TTC549 (cell line): ENCODE measurements at regions not wholly inside any gene's neighbourhood (a gene's known extent, or its start where the extent isn't known, plus 50 kb on each side); places are given as distances from the start of the nearest gene placed in this dataset.

Experiments
- FAIRE-seq: peaks from 2 replicates; lab custom pipeline; 2012; peaks lifted over from hg19 to GRCh38; lab: Jason Lieb, UNC

DNA sequence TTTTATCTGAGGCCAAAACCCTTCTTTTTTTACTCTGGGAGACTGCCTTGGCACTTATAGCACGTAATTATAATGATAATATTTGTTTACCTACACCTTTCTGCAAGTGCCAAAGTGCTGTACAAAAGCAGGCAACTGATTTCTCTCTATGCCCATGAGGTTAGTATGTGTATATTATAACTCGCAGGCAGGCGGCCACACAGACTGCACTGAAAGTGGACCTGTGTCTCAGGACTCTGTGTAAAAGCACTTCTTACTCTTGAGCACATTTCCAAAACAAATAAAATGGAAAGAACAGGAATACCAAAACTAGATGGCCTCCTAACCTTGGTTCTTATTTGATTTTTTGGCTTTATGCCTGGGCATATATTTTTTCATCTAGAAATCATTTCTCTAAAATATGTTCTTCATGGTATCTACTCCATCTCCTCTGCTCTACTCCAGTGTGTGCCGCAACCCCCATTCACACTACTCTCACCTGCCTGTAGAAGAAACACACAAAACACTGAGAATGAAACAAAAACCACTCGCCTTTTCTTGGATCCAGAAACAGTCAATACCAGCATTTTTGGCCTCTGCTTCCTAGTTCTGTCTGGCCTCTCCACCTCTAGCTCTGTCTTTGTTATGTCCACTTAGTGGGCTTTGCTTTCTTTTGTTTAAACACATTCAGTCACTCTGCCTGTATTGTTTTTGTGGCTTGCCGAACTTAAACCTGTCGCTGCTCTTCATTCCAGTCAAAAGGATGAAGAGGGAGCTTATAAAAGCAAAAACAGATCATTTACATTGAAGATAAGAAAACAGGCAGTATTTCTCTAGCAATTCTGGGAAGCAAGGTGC is 934.5 kb upstream of the TENM3 start:
- FAIRE-seq = no peak

DNA sequence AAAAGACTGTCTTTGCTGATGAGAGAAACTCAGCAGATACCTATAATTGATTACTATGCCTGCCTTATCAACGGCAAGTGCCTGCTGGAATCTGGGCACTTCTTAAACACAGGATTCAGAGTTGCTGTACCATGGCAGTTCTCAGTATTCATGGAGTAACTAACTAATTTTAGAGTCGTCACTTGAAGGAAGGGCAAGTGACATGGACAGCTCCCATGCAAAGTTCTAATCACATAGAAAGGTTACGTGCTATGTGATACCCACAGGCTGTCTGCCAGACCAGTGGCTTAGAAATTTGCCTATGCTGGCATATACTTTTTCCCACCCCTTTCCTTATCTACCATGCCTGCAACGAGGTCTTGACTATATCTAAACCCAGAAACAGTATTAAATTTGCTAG is 931.1 kb upstream of the TENM3 start:
- FAIRE-seq = no peak

DNA sequence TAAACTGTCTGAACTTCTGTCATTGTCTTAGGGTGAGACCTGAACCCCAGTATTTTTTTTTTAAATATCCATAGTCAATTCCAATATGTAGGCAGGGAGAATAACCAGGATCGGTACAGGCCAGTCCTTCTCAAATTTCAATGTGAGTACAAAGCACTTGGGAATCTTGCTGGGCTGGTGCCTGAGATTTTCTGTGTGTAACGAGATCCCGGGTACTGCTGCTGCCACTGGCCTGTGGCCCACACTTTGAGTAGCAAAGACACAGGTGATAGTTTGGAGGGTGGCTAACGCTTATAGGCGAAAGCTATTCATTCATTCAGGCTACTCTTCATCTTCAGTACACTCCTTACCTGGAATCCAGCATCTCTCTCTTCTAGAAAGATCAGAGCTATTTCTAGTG is 923.6 kb upstream of the TENM3 start:
- no peak for FAIRE-seq

DNA sequence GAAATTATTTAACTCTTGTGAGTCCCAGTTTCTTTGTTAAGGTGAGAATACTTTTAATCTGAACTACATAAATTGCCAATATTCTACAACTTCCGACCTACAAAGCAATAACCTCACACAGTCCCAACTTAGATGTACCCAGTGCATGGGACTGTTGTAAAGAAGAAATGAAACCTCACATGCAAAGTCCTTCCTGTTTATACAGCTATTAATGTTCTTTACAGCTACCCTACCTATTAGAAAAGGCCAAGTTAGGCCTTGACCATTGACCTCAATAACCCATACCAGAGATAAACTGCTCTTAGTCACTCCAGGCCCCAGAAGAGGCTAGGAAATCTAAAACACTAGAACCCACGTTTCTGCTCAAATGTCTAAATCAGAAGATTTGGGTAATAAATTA is 920.1 kb upstream of the TENM3 start:
- FAIRE-seq = no peak

DNA sequence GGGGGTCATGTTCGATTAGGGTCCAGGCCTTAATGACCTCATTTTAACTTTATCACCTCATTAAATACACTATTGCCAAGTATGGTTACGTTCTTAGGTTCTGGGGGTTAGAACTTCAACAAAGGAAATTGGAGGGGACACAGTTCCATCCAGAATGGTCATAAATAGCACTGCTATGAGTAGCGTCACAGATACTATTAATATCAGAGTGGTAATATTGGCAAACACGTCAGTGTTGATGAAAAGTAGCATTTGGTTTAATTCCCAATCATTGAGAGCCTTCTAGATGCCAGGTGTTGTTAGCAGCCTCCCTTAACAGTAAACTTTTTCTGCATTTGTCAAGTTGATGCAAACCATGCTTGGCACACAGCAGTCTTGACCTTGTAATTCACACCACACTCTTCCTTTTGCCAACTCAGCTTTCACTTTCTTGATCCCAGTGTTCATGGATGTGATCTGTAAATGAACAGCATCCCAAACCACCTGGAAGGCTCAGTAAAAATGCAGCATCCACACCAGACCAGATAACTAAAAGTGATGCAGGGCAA is 912.5 kb upstream of the TENM3 start:
- FAIRE-seq = no peak

DNA sequence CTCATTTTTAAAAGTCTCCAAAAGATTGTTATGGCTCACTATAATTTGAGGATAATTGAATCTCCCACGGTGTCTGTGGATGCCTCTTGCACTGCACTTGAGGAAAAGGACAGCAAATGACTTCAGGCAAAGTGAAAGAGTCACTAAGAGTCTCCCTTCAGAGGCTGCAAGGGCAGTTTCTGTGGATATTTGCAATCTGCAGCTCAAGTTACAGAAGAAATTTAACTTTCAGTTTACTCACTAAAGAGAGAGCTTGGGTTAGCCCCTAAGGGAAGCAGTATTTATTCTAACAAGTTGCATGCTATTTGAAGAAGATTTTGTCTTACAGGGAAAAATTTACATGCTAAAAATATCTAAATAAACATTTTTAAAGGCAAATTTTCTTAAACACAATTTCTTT is 912.0 kb upstream of the TENM3 start:
- FAIRE-seq = no peak

DNA sequence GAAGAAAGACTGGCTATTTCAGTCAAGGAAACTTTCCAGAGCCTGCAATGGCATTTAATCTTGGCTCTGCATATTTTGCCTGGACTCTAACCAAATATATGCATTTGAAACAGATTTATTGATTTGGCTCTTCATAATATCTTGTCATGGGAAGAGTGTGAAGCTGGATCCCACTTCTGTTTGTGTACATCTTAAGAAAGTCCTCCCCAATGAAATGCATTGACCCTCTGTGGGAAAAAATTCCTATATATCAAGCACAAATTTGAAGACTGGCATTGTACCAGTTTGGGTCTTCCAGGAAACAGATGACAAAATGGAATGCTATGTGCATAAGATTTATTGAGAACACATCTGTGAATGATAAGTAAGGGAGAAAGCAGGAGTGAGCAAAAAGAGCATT is 897.3 kb upstream of the TENM3 start:
- no peak for FAIRE-seq

DNA sequence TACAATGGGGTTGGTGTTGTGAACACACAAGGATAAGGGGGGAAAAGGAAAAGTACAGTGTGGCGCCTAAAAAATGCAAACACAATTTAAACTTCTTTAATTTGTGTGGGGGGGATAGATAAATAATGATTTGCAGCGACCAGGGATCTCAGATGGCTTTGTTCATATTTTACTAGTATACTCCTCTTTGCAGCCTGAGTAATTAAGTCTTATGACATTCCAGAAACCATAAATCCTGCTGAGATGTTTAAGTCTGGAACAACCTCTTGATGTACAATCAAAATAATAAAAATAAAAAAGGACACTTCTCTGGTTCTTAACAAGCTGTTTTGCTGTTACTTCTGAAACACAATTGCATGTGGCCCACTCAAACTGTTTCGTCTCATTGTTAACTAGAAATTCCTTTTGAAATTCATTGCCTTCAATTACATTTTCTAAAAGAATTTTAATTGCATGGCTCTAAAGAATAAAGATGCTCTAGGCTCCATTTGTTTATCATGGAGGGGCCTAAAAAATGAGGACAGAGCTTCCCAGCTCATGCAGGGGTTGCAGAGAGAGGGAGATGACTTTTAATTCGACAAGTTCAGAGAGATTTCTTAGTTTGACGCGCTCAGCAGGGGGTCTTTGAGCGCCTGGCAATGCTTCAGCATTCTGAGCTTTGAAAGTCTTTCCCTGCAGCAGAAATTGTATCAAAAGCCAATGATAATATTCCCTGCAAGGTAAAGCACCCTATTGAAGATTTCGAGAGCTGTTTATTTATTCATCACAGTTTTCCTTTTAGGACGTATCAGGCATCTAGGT is 892.4 kb upstream of the TENM3 start:
- FAIRE-seq = no peak

DNA sequence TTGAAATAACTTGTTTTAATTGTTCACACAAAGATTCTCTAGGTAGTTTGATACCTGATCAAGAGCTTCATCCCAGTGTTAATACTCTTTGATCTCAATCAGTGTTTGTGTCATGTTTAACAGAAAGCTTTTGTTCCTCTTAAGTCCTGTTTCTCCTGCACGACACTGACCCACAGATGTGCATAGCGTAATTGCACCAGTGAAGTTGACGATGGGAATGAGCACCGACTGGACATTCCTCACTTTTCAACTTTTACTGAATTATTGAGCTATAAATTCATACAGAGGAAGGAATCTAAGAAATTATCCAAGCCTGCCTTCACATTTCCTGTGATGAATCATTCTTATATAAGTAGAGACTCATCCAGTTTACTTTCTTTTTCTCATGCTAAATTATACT is 878.7 kb upstream of the TENM3 start:
- no peak for FAIRE-seq

DNA sequence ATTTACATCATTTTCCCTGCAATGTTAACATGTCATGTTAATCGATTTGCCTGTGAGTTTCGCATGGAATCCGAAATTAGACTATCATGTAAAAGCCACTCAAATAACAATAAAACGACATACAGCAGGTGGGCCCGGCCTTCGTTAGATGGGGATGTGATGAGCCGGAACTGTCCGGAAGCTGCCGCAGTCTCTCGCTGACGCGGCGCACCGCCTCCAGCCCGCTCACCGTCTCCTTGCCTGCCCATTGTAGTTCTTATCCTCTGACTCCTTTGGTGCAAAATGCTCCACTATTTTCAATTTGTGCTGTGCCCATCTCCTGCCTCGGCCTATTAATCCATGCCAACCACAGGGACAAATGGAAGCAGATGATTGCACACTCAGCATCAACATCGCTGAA is 877.5 kb upstream of the TENM3 start:
- FAIRE-seq = no peak

DNA sequence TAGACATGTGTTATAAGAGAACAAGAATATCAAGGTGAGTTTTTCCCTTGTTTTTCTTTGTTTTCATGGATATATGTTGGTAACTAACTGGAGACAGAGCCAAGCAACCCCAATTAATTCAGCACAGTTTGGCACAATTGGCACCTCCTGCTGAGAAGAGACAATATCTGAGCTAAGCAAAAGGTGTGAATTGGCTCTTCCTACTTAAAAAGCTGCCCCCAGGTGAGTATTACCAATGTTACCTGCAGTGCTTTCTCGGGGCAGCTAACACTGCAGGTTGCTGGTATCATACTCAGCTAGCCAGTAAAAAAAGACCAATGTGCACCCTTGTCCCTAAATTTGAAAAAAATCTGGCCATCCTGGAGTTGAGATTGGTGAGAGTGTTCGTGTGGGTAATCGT is 871.2 kb upstream of the TENM3 start:
- no peak for FAIRE-seq

DNA sequence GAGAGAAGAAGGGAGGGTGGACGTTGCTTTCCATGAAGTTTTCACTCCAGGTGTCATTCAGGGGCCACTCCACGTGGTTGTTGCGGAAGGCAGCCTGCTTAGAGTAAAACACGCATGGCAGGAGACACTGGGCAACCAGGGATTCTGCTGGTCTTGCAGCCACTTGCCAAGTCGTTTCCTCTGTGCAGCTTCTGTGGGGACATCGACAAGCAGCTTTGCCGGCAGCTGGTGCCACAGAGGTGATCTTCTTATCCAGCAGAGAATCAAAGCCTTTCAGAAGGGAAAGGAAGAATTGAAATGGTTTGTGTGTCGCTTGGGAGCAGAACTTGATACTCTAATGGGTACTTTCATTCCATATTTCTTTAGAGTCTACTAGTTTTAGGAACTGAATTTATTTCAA is 867.1 kb upstream of the TENM3 start:
- FAIRE-seq = no peak

DNA sequence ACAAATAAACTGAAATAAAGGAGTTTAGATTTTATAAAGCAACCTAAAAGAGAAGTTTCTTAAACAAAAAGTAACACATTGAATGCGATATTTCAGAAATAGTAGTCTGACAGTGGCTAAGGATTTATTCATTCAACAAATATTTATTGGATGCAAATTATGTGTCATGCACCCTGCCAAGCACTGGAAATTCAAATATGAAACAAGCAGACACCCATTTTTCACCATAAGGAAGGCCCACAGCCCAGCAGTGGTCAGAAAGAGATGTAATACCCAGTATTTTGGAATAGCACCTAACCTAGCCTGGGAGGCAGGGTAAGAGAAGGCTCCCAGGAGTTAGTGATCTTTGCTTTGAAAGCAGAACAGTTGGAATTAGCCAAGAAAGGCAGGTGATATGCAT is 855.1 kb upstream of the TENM3 start:
- FAIRE-seq = no peak

DNA sequence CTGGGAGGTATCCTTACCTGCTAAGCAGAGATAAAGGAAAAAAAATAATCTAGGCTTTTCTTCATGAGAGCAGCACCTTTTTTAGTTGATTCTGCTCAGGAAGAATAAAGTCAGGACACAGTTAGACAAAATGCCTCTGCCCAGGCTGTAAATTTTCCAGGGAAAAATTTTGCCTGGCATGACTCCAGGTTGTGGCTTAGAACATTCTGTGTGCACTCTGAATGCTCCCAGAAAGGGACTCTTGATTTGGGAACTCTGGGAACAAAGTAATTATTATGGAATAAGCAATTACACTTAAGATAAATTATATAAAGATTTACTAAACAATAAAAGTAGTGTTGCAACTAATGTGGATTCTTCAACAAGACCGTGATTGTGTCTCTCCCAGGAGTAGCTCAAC is 826.2 kb upstream of the TENM3 start:
- no peak for FAIRE-seq

DNA sequence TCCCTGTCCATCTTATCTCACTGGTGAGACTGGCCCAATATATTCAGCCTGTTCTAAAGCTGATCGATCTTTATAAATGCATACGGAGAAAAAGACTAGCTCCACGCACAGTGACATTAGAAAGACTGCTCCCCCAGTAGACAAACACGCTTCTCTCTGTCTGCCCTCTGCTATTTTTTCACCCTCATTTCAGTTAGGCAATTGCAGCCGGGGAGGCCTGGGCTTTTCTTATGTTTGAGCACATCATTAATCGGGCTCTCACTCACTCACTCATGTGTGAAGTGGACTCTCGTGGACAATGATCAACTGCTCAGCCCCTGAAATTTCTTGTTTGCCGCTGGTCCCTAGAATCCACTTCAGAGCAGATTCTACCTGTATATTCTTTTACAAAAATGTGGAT is 824.7 kb upstream of the TENM3 start:
- no peak for FAIRE-seq

DNA sequence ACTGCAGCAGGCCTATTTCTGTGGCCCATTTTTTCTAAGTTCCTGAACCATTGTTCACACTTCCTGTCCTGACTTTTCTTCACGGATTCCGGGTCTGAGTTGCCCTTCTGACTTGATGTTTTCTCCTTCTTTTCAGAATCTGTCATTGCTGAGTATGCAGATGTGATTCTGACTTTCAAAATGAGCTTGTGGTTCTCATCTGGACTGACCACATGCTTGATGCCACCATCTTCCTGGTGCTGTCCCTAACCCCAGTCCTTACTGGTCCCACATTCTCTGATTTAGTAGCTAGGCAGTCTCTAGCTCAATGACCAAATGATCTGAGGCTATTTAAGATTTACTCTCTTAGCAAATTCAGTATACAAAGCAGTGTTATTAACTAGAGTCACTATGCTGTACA is 822.3 kb upstream of the TENM3 start:
- FAIRE-seq = no peak

DNA sequence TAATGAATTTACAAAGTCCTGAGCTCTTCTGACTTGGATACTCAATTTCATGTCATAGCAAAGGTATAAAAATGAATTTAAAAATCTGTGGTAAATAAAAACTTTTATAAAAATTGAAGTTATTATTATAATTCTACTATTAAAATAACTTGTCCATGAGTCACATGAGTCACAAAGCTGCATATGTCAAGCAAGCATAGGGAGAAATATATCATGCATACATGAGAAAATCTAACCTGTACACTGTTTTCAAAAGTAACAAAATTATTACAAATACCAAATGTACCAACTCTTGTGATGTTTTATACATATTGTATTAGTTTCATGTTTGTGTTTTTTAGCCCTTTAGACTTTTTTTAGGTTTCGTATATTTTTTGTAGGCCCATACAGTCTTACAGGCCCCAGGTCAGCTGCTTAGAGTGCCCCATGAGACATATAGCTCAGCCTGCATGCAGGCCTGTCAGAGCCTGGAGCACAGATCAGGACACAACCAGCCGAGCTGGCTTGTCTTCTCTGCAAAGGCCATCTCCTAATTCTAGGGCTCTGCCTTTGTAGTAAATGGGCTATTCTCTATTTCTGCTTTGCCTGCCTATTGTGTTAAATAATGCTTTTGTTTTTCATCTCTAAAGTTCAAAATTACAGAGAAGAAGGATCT is 818.7 kb upstream of the TENM3 start:
- FAIRE-seq = no peak

DNA sequence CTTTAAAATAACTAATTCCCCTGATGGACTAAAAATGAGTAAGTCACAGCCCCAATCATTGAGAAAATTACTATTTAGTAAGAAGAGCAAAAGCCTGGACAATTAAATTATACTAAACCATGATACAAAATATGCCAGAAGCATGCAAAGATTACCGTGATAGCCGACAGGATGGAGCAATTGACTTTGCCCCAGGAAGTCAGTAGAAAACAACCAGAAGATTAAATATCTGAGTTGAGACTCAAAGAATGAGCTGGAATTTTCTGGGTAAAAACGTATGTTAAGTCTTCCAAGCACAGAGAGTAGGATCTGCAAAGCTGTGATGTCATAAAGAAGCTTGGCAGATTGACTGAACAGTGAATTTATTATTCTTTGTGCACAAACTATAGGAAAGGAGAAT is 816.1 kb upstream of the TENM3 start:
- no peak for FAIRE-seq

DNA sequence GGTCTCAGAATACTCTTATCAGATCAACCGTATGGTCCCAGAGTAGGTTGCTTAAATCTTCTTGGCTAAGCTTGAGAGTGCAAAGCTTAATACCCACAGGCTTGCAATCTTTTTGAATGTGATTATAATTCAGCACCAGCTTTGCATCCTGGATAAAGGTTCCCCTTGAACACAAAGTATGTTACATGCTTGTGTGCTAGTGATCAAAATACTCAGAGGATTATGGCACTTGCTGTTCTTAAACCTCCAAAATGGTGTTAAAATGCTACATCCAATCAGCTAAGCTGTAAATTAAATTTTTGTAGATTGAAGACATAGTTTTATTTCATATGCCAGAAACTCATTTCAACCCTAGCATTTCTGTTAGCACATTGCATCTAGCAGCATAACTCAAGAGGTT is 812.2 kb upstream of the TENM3 start:
- FAIRE-seq = no peak

DNA sequence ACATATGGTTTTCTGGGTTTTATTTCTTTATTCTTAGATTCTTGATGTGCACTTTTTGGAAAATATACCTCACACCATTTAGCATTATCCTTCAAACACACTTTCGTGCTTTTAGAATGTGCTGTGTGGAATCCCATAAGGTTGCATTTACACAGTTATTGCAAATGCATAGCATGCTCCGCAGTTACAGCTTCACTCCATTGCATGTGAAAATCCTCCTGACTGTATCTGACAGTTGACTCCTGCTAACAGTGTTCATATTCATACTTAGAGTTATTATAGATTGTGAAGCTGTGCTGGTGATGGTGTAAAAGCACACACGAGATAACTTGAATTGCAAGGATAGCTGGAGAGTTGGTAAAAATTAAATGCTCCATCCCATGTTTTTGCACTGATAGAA is 811.5 kb upstream of the TENM3 start:
- FAIRE-seq = no peak

DNA sequence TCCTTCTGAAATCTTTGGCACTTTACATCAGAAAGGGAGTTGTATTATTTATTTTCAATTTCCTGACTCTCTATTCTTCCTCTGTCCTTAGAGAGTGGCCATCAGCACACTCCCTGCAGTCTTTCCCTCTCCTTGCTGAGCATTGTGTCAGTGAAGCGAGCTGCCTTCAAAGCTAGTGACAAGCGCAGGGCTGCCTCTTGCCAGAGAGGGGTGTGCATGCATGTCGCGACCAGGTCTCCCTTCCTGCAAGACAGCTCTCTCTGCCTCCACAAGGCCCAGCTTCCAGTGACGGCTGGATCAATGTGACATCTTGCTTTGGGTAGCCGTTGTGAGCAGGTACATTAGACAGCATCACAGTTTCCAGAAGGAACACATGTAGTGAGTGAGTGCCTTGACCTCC is 810.9 kb upstream of the TENM3 start:
- FAIRE-seq = no peak

DNA sequence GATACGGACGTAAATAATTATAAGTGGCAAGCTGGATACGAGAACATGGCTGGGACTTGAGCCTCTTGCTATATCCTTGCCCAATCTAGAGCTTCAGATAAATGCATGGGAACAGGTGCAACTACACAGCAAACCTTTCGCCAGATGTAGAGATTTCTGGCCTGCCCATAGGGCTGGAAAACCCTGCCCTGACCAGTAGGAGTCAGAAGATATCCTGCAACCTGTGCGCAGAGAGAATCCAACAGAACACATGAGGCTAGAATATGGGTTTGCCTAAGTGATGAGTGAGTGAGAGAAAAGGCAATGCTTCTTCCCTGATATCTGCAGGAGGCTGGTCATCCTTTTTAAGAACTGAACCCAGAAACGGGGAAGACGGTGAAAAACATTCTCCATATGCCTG is 805.3 kb upstream of the TENM3 start:
- FAIRE-seq = no peak

DNA sequence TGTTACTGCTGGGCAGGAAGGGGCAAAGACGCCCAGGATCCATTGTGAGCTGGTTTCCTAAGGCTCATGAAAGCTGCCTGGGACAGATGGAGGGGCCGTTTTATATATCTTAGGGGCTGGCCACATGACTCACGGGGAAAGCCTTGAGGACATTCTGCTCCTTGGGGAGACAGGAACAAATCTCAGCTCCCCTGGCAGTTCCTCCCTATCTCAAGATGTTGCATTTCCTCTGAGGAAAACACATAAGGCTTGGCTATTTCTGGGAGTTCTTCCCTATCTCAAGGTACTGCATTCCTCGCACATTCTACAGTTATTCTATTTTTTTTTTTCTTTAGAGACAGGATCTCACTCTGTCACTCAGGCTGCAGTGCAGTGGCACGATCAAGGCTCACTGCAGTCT is 804.6 kb upstream of the TENM3 start:
- FAIRE-seq = no peak
